ENCODE measurements at regions not wholly inside any gene's neighbourhood (a gene's known extent, or its start where the extent isn't known, plus 50 kb on each side); places are given as distances from the start of the nearest gene placed in this dataset.

DNA sequence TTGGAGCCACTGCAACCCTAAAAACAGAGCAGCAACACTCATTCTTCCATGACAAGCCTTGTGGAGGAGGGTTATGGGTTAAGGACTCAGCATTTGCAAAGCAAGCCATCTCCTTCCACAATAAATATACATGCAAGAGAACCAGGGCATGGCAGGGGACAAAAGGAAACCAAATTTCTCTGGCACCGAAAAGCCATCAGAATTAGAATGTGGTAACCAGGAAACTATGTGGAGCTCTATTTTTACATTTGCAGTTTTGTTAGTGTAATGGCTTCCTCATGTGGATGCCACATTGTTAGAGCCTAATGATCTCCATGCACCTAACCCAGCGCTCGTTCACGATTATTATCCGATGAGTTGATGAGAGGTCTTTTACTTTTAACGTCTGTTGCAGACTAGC is 91.7 kb downstream of the NAV1 start:
- Histone ChIP-seq H3K27ac (no peak overlapping the region), H3K9me3 (no peaks in the 10 kb centered on the region), H3K4me1 (peaks cover 0 to 49% of the 10 kb centered on the region in 2 donors), H3K4me3 (replicated peaks in 1 of 3) (no peak overlapping the region), H3K36me3 (no peaks in the 10 kb centered on the region), H3K27me3 (no peaks in the 10 kb centered on the region)
- WGBS, 2 donors, result 64 to 80% methylated on average over 6 of the region's 6 CpGs
- TF ChIP-seq POLR2A (IDR thresholded peaks at IDR 0.05), result no peak
- TF ChIP-seq, protein P1, sequence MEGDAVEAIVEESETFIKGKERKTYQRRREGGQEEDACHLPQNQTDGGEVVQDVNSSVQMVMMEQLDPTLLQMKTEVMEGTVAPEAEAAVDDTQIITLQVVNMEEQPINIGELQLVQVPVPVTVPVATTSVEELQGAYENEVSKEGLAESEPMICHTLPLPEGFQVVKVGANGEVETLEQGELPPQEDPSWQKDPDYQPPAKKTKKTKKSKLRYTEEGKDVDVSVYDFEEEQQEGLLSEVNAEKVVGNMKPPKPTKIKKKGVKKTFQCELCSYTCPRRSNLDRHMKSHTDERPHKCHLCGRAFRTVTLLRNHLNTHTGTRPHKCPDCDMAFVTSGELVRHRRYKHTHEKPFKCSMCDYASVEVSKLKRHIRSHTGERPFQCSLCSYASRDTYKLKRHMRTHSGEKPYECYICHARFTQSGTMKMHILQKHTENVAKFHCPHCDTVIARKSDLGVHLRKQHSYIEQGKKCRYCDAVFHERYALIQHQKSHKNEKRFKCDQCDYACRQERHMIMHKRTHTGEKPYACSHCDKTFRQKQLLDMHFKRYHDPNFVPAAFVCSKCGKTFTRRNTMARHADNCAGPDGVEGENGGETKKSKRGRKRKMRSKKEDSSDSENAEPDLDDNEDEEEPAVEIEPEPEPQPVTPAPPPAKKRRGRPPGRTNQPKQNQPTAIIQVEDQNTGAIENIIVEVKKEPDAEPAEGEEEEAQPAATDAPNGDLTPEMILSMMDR (IDR thresholded peaks at IDR 0.05), result no peak
- intact Hi-C loops (cut with DNase I), result no loop called here
- no peak for DNase-seq

DNA sequence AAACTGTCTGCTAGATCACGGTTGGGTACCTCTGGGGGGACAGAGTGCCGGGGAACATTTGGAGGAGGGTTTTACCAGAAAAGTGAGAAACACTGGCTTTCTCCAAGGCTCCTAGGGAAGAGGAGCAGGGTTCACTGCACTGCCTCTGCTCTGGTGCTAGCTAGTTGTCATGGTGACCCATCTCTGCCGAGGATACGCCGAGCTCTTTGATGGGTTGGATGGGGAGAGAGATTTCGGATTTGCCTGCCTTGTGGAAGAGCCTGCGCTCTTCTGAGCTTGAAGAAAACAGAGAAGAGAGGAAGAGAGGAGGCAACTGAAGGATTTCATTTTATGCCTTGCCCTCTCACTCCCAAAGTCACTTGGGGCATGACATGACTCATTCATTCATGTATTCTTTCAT is 92.1 kb downstream of the NAV1 start:
- no peaks in the 10 kb centered on the region for H3K27me3 ChIP-seq
- H3K4me1 ChIP-seq, result peaks cover 0 to 51% of the 10 kb centered on the region in 2 donors
- no peaks in the 10 kb centered on the region for H3K36me3 ChIP-seq
- no peak overlapping the region for H3K27ac ChIP-seq
- TF ChIP-seq, protein P1 (IDR thresholded peaks at IDR 0.05), result no peak
- TF ChIP-seq POLR2A (IDR thresholded peaks at IDR 0.05), result no peak
- intact Hi-C loops (cut with DNase I), result no loop called here
- no peak for DNase-seq
- H3K4me3 ChIP-seq (replicated peaks in 1 of 3), result no peak overlapping the region
- WGBS, 2 donors, result 90 to 91% methylated on average over 7 of the region's 7 CpGs
- H3K9me3 ChIP-seq, result no peaks in the 10 kb centered on the region

DNA sequence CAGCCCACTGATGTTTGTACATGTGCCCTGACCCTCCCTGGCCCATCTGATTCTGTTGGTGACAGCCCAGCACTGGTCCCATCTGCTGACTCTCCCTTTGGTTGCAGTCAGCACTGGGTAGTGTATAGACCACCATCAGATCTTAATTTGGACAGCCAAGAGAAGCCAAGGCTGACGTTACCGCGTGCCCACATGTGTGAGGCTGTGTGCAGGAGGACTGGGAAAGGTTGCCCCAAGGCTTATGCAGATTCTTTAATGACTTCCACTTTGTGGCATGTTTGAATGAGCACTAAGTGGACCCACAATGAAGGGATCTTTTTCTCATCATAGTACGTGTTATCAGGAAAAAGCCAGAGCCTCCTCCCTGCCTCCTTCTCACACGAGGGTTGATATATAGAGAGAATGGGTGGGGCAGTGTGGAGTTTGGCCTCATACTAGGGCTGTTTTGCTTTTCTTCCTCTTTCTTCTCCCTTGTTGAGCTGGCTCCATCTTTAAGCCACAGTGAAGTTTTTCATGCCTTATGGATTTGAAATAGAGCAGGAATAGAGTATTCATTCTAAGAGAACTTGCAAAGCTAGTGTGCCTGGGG is 93.5 kb downstream of the NAV1 start:
- H3K27ac ChIP-seq, result no peak overlapping the region
- no peaks in the 10 kb centered on the region for H3K36me3 ChIP-seq
- intact Hi-C loops (cut with DNase I), result no loop called here
- no peak for TF ChIP-seq POLR2A (IDR thresholded peaks at IDR 0.05)
- TF ChIP-seq, protein P1 (IDR thresholded peaks at IDR 0.05), result no peak
- no peaks in the 10 kb centered on the region for H3K27me3 ChIP-seq
- no peak for DNase-seq
- no peak overlapping the region for H3K4me3 ChIP-seq (replicated peaks in 1 of 3)
- peaks cover 0 to 47% of the 10 kb centered on the region in 2 donors for H3K4me1 ChIP-seq
- no peaks in the 10 kb centered on the region for H3K9me3 ChIP-seq
- 86 to 88% methylated on average over 5 of the region's 5 CpGs for WGBS, 2 donors

DNA sequence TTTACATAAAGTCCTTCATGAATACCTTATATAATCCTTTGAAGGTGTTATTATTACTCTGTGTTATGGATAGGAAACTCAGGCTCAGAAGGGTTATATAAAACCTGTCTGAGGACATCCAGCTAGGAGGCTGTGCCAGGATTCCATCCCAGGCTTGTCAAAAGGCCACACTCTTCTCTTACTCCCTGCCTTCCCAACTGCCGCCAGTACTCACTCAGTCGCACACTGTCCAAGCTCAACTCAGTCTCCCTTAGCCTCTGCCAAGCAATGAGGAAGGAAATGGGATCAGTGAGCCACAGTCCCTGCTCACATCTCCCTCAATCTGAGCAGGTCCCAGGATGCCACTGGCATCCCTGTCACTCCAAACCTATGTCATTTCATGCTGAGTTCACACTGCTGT is 94.4 kb downstream of the NAV1 start:
- Histone ChIP-seq H3K27me3 (no peaks in the 10 kb centered on the region), H3K9me3 (no peaks in the 10 kb centered on the region), H3K4me3 (replicated peaks in 1 of 3) (no peak overlapping the region), H3K4me1 (peaks cover 0 to 47% of the 10 kb centered on the region in 2 donors), H3K36me3 (no peaks in the 10 kb centered on the region), H3K27ac (no peak overlapping the region)
- DNase-seq, result peak; percentile 31 to 45
- intact Hi-C loops (cut with DNase I), result no loop called here
- WGBS, 2 donors, result 38 to 42% methylated on average over 2 of the region's 2 CpGs
- TF ChIP-seq, protein P1 (IDR thresholded peaks at IDR 0.05), result no peak
- no peak for TF ChIP-seq POLR2A (IDR thresholded peaks at IDR 0.05)

DNA sequence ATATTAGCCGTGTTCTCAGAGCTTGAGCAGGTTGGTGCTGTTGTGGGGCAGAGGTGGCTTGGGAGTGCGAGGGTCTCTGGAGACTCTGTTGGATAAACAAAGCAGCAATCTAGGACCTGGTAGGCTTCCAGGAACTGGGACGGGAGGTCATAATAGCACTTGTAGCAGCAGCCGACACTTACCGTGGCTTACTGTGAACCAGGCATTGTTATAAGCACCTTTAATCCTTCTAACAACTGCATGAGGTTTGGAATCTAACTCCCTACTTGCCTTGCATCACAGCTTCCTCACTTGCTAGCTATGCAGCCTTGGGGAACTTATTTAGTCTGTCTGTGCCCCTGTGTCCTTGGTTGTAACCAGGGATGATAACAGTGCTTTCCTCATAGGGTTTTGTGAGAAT is 94.9 kb downstream of the NAV1 start:
- whole genome bisulfite sequencing, 2 donors, result 23 to 39% methylated on average over 4 to 5 of the region's 5 CpGs
- intact Hi-C loops (cut with DNase I), result no loop called here
- TF ChIP-seq, protein P1 (IDR thresholded peaks at IDR 0.05), result no peak
- no peak for TF ChIP-seq POLR2A (IDR thresholded peaks at IDR 0.05)

More for the DNA sequence above, 94.9 kb downstream of the NAV1 start:
- no peaks in the 10 kb centered on the region for H3K9me3 ChIP-seq
- DNase-seq, result peak; percentile 31 to 43
- no peak overlapping the region for H3K4me3 ChIP-seq (replicated peaks in 1 of 3)
- H3K4me1 ChIP-seq, result peaks cover 0 to 41% of the 10 kb centered on the region in 2 donors
- no peaks in the 10 kb centered on the region for H3K27me3 ChIP-seq
- no peak overlapping the region for H3K27ac ChIP-seq
- H3K36me3 ChIP-seq, result no peaks in the 10 kb centered on the region

Data from thyroid gland (tissue), 4 donors.